HG03045 (cell line): ENCODE measurements at regions not wholly inside any gene's neighbourhood (a gene's known extent, or its start where the extent isn't known, plus 50 kb on each side); places are given as distances from the start of the nearest gene placed in this dataset.

Experiments used
- ATAC-seq: cut with Tn5 transposase; IDR thresholded peaks from one replicate; pipeline ENCODE4 v1.9.1; 2021; ENCODE audit warnings: mild to moderate bottlenecking, moderate library complexity; ENCODE audit not compliant: unreplicated experiment

DNA sequence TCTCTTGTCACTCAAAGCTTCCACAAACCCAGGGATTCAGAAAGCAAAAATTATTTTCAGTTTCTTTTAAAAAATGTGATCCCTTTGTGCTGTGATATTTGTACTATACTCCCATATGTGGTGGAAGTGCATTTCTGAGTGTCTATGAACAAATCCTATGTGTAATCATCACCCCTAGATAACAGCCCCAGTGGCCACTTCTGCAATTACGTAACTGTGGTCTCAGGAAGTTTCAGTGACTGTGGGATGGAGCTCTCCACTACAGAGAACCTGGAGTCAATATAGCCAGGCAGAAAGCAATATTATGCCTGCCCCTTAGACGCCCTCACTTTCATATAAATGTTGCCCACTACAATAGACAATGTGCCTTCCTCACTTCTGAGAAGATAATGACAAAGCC, 1101.7 kb upstream of the GHITM start:
- no peak for ATAC-seq

- ATAC-seq, result no peak
These were observed 1100.7 kb upstream of the GHITM start for GRCh38 chr10:83038631-83039030.

GRCh38 chr10:83045731-83046130, 1093.6 kb upstream of the GHITM start:
- no peak for ATAC-seq

- ATAC-seq, result no peak
These were observed 1088.5 kb upstream of the GHITM start for GRCh38 chr10:83050815-83051214.

DNA sequence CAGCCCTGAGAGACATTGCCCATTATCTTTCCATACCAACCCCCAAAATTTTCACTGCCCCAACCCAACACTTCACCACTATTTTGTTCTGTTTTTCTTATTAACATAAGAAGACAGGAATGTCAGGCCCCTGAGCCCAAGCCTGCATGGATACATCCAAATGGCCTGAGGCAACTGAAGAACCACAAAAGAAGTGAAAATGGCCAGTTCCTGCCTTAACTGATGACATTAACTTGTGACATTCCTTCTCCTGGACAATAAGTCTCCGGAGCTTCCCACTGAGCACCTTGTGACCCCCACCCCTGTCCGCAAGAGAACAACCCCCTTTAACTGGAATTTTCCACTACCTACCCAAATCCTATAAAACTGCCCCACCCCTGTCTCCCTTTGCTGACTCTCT, 1076.4 kb upstream of the GHITM start:
- ATAC-seq, result no peak

GRCh38 chr10:83073472-83073871, 1065.8 kb upstream of the GHITM start:
- no peak for ATAC-seq

GRCh38 chr10:83075016-83075814, 1064.1 kb upstream of the GHITM start:
- no peak for ATAC-seq

GRCh38 chr10:83075815-83076355, 1063.4 kb upstream of the GHITM start:
- ATAC-seq, result no peak

GRCh38 chr10:83076443-83076842, 1062.9 kb upstream of the GHITM start:
- no peak for ATAC-seq

DNA sequence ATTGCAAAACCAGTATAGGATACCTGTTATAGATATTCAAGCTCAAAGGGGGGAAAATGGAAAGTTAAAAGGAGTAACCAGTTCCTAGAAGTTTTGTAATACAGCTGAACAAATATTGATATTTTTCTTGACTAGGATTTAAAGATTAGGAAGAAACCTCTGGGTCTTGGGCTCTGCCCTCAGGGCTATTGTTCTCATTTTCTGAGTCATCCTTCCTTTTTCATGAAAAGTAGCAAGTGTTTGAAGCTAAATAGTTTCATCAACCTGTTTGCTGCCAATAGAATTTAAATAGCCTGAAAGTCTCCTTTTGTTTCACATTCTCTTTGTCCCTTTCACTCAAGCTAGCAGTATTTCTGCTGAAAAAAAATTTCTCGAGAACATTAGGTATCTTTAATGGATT, 1061.1 kb upstream of the GHITM start:
- no peak for ATAC-seq

GRCh38 chr10:83078645-83079044, 1060.7 kb upstream of the GHITM start:
- no peak for ATAC-seq

DNA sequence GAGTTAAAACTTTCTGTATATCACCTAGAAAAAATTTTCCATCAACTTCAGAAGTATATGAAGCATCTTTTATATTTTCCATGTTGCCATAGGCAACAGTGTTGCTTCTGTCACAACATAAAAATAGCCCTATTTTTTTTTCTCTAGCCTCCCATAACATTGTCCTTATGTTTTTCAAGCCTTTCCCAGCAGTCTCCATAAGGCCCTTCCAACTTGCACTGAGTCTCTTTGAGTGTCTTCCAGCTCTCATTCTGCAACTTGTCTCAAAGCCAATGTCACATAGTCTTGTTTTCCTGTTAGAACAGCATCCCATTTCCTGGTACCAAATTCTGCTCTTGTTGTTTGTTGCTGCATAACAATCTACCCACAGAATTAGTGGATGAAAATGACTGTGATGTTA, 1055.5 kb upstream of the GHITM start:
- no peak for ATAC-seq

- no peak for ATAC-seq
These were observed 1050.0 kb upstream of the GHITM start for GRCh38 chr10:83089335-83089734.

DNA sequence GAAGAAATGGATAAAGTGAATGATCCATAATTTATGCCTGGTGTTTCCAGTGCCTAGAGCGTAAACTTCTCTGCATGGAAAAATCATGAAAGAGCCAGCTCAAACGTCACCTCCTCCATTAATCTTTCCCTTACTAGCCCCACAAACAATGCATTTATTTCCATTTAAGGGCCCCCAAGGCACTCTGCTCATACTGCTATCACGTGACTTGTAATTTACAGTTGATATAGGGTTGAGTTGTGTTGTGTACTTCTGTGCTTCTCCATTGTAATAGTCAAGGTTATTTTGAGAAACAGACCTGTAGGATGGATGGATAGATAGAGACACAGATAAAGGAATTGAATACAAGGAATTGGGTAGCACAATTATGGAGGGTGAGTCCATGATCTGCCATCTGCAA, 1034.7 kb upstream of the GHITM start:
- ATAC-seq, result no peak

DNA sequence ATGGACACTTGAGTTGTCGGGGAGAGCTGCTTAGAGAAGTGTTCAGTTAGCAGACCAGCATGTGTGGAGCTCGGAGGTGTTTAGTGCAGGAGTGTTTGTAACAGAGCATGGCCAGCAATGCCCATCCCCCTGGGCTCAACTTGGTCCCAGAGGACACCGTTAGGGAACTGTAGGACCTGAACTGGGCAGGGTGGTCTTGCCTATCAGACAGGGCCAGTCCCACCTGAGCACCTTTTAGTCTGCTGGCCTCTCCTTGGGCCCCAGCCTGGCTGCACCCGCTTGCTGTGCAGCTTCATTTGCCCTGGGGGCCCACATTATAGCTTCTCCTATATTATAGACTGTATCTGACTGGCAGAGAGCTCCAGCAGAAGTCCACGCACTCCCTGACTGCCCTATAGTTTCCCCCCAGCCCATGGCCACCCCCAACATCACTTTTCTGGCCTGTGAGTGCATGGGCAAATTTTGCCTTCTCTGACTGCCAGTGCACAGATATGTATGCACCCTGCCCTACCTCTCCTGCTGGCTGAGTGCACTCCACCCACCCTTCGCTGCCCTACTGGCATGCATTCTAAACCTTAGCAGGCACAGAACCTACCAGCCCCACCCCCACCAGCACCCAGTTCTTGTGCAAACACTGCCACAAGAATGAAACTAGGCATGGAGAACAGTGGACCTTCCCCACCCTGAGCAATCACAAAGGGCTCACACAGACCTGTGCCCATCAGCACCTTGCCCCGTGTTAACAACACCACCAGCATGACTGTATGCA, 1030.6 kb upstream of the GHITM start:
- no peak for ATAC-seq

GRCh38 chr10:83119346-83119745, 1020.0 kb upstream of the GHITM start:
- ATAC-seq, result no peak

- no peak for ATAC-seq
These were observed 1017.0 kb upstream of the GHITM start for GRCh38 chr10:83122336-83122735.

DNA sequence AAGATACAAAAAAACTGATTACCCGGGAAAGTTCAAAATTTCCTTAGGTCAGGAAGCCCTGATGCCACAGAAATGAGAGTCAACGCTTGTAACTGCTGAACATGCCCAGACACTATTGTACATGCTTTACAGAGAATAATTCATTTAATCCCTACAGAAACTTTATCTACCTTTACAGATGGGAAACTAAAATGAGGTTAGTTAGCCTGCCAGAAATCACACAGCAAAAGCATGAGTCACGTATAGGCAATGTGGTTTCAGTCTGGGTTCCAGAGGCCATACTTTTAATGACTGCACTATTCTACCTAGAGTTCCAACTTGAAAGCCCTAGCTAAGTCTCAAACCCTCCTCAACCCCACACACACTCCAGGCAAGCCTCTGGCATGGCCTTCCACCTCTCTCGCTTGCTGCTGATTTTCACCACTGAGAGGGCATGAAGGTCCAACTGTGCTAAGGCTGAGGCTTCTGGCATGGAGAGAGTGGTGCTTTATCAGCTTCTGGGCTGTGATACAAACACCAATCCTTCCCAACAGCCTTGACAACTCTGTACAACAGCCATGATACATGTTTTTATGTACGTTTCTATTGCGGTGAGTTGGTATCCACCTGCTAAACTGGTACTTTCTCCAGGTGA, 1011.2 kb upstream of the GHITM start:
- no peak for ATAC-seq

DNA sequence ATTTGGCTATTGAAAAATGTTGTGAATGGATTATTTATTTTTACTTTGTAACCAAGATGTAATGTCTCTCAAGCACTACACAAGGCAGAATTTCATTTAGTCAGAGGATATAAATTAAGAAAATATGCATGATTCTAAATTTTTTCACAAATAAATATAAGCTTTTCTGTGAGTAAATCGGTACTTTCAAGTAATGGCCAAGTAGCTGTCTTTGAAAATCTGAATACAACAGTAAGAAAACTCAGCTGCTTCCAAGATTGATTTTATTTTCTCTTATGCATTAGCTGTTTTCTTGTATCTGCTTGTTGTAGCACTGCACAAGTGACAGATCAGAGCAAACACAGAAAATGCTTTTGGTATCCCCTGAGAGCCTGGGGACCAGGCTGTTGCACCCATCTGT, 998.5 kb upstream of the GHITM start:
- no peak for ATAC-seq

- no peak for ATAC-seq
These were observed 997.2 kb upstream of the GHITM start for GRCh38 chr10:83142074-83142563.

DNA sequence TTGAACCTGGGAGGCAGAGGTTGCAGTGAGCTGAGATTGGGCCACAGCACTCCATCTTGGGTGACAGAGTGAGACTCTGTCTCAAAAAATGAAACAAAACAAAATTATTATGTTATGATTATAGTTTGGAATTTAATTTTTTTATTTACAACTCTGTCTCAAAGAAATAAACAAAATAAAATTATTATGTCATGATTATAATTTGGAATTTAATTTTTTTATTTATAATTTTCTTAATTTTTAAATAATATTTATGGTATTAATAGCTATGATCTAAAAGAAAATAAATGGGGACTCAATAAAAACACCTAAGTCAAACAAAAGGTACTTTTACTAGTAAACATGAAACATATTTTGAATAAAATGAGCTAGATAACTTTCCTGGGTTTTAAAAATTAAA, 994.8 kb upstream of the GHITM start:
- ATAC-seq, result no peak
